Adrenal gland (tissue), 9 donors: ENCODE measurements at regions not wholly inside any gene's neighbourhood (a gene's known extent, or its start where the extent isn't known, plus 50 kb on each side); places are given as distances from the start of the nearest gene placed in this dataset.
"Not testable (repeated sequence)": the region's sequence is repeated elsewhere in the genome, so short reads cannot be mapped to it uniquely, and the experiment has no call there.

Experiments
- DNase-seq, 7 donors: peaks; one replicate each; pipeline ENCODE4 v3.0.0-alpha.2; 2019 to 2020
- H3K27ac ChIP-seq, 5 donors: fragments of 200-600 bp; sonication (generic) in 4 of 5; 1 replicate in 3 of 5; 2 replicates in 2 of 5; pipeline versions ENCODE4 v1.5.1 to v1.8.0; 2016 to 2020; ENCODE audit warnings: mild to moderate bottlenecking in 1 of 5
- H3K27me3 ChIP-seq: fragments of 200-600 bp; 2 replicates; pipeline ENCODE4 v1.8.0; 2021
- H3K36me3 ChIP-seq, 2 donors: fragments of 200-600 bp; replicated peaks in 1 of 2; 1 replicate in 1 of 2; 2 replicates in 1 of 2; pipeline versions ENCODE4 v1.5.1 to v1.8.0; 2018 to 2022
- H3K4me1 ChIP-seq, 2 donors: fragments of 200-600 bp; replicated peaks in 1 of 2; 1 replicate in 1 of 2; 2 replicates in 1 of 2; pipeline versions ENCODE4 v1.5.1 to v1.8.0; 2018 to 2021
- H3K4me3 ChIP-seq, 4 donors: fragments of 200-600 bp; sonication (generic) in 3 of 4; one replicate each; pipeline ENCODE4 v1.5.1; 2016 to 2018
- H3K9me3 ChIP-seq, 3 donors: fragments of 200-600 bp; sonication (generic) in 1 of 3; replicated peaks in 1 of 3; 1 replicate in 2 of 3; 2 replicates in 1 of 3; pipeline versions ENCODE4 v1.5.1 to v1.8.0; 2016 to 2021
- POLR2A ChIP-seq, 2 donors: fragments of 450-650 bp; IDR thresholded peaks; one replicate each; pipeline ENCODE4 v1.6.1; 2017; ENCODE audit warnings: antibody characterized with exemption in 2 of 2, mild to moderate bottlenecking in 2 of 2, moderate library complexity in 1 of 2
- WGBS, 4 donors: extraction: QIAGEN DNeasy Blood & Tissue Kit in 2 of 4; methylation state at CpG; one replicate each; pipeline versions ENCODE4 v1.1.5 to v1.1.7; 2013 to 2017; 5-methylcytosine and 5-hydroxymethylcytosine counted together
- intact Hi-C, 2 donors: fragments of 100-400 bp; cut with DNase I; formaldehyde crosslinking; loops; one replicate each; pipeline versions ENCODE4 v1.14.1 to v1.15.0; 2022 to 2023
- TF ChIP-seq, protein P1 (sequence below), 6 experiments: fragments of 450-650 bp in 4 of 6; fragments of 200-600 bp in 2 of 6; sonication (generic) in 1 of 6; IDR thresholded peaks; 1 replicate in 5 of 6; 2 replicates in 1 of 6; pipeline versions ENCODE4 v1.5.1 to v1.8.0; 2016 to 2021; ENCODE audit warnings: antibody characterized with exemption in 6 of 6, mild to moderate bottlenecking in 2 of 6, moderate library complexity in 1 of 6
- donor health status: healthy with polysubstance abuse.
- donor health status: Bipolar disorder and iron deficiency.
- donor health status: DM: yes; HTN: yes; CAD: no.
- donor health status: DM: no; HTN: no; CAD: no.
- donor health status: DM: no; HTN: no; CAD: no.

DNA sequence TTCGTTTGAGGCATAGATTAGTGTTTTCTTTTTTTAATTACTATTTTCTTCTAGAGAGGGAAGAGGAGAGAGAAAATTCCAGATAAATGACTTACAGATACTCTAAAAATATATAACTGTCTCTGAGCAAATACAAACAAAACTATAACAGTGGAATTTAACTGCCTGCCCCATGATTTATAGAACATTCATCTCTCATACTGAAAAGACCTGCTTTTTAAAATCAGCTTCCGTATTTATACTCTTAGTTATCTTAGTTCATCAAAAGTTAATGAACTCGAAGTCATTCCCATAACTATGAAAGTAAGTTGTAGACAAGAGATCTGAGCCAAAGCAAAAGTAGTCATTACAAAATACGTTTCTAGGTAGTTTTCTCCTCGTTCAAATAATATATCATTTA lies 123.8 kb upstream of the DMRT1 start:
- TF ChIP-seq, protein P1, sequence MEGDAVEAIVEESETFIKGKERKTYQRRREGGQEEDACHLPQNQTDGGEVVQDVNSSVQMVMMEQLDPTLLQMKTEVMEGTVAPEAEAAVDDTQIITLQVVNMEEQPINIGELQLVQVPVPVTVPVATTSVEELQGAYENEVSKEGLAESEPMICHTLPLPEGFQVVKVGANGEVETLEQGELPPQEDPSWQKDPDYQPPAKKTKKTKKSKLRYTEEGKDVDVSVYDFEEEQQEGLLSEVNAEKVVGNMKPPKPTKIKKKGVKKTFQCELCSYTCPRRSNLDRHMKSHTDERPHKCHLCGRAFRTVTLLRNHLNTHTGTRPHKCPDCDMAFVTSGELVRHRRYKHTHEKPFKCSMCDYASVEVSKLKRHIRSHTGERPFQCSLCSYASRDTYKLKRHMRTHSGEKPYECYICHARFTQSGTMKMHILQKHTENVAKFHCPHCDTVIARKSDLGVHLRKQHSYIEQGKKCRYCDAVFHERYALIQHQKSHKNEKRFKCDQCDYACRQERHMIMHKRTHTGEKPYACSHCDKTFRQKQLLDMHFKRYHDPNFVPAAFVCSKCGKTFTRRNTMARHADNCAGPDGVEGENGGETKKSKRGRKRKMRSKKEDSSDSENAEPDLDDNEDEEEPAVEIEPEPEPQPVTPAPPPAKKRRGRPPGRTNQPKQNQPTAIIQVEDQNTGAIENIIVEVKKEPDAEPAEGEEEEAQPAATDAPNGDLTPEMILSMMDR (IDR thresholded peaks at IDR 0.05): no peak
- TF ChIP-seq POLR2A (IDR thresholded peaks at IDR 0.05): no peak
- no peak overlapping the region for H3K4me3 ChIP-seq
- no peaks in the 10 kb centered on the region for H3K36me3 ChIP-seq
- no peaks in the 10 kb centered on the region for H3K27me3 ChIP-seq
- no peak overlapping the region for H3K27ac ChIP-seq
- intact Hi-C loops: no loop called here
- DNase-seq: no peak
- H3K9me3 ChIP-seq: no peaks in the 10 kb centered on the region
- H3K4me1 ChIP-seq: no peaks in the 10 kb centered on the region
- WGBS, 4 donors: 65 to 76% (median 69%) methylated on average over 5 of the region's 5 CpGs

DNA sequence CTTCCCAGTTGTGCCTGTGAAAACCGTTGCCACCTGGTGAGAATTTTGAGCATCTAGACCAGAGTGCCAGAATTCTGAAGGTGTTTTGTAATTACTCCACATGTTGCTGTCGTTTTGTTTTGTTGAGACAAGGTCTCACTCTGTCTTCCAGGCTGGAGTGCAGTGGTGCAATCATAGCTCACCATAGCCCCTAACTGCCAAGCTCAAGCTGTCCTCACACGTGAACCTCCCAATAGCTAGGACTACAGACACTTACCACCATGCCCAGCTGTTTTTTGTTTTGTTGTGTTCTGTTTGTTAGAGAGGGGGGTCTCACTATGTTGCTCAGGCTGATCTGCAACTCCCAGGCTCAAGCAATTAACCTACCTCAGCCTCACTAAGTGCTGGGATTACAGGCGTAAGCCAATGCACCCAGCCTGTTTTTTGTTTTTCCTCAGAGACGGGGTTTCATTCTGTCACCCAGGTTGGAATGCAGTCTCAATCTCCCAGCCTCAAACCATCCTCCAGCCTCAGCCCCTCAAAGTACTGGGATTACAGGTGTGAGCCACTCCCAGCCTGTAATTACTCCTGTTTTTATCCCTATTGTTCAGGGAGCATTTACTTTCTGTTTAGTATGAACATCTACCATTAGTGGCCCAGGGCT lies 121.1 kb upstream of the DMRT1 start:
- Histone ChIP-seq H3K27me3 (no peaks in the 10 kb centered on the region), H3K4me1 (no peaks in the 10 kb centered on the region), H3K4me3 (no peak overlapping the region), H3K36me3 (no peaks in the 10 kb centered on the region), H3K27ac (no peak overlapping the region), H3K9me3 (no peaks in the 10 kb centered on the region)
- TF ChIP-seq, protein P1 (IDR thresholded peaks at IDR 0.05): no peak
- no peak for TF ChIP-seq POLR2A (IDR thresholded peaks at IDR 0.05)
- 78 to 84% (median 81%) methylated on average over 5 of the region's 5 CpGs for WGBS, 4 donors
- intact Hi-C loops: no loop called here
- no peak for DNase-seq

DNA sequence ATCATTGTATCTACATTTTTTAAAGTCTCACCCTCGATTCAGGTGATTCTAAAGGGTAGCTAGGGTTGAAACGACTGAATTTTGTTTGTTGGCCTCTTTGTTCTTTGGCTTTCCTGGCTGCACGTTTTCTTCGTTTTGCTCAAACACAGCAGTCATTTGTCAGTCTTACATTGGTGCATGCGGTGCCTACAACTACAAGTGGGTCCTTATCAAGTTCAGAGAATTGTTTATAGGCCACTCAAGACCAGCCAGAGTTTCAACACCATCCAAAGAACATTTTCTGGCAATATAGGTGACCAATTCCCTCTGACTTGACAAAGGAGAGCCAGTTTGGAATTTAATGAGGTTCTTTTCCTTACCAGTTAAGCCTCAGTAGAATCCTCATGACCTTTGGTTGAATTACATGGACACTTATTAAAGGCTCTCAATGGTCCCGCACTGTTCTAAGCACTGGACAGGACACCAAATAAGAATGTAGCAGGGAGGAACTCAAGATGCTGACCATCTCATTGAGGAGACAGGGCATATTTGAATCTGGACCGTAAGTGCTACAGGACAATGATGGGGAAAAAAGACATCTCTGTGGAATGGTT lies 119.0 kb upstream of the DMRT1 start:
- Histone ChIP-seq H3K27ac (no peak overlapping the region), H3K36me3 (no peaks in the 10 kb centered on the region), H3K27me3 (no peaks in the 10 kb centered on the region), H3K4me1 (no peaks in the 10 kb centered on the region), H3K9me3 (no peaks in the 10 kb centered on the region), H3K4me3 (no peak overlapping the region)
- TF ChIP-seq POLR2A (IDR thresholded peaks at IDR 0.05): no peak
- DNase-seq: no peak
- intact Hi-C loops: no loop called here
- WGBS, 4 donors: 93 to 94% (median 94%) methylated on average over 7 of the region's 7 CpGs

DNA sequence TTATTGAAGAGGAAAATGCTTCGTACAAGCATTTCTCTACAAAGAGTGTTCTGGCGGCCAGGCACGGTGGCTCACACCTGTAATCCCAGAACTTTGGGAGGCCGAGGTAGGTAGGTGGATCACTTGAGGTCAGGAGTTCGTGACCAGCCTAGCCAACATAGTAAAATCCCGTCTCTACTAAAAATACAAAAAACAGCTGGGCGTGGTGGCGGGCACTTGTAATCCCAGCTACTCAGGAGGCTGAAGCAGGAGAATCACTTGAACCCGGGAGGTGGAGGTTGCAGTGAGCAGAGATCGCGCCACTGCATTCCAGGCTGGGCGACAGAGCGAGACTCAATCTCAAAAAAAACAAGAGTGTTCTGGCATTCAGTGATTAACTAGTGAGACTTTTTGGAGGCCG lies 117.0 kb upstream of the DMRT1 start:
- H3K4me3 ChIP-seq, intact Hi-C loops, H3K9me3 ChIP-seq, DNase-seq, H3K36me3 ChIP-seq, H3K27ac ChIP-seq, H3K27me3 ChIP-seq, H3K4me1 ChIP-seq: not testable (repeated sequence)
- 93 to 96% (median 95%) methylated on average over 14 of the region's 14 CpGs for WGBS, 4 donors

GRCh38 chr9:726005-726404 lies 115.5 kb upstream of the DMRT1 start:
- H3K4me3 ChIP-seq: no peak overlapping the region
- no peaks in the 10 kb centered on the region for H3K27me3 ChIP-seq
- no peaks in the 10 kb centered on the region for H3K4me1 ChIP-seq
- 94 to 98% (median 96%) methylated on average over 4 of the region's 4 CpGs for WGBS, 4 donors
- no peaks in the 10 kb centered on the region for H3K9me3 ChIP-seq
- intact Hi-C loops: no loop called here
- H3K36me3 ChIP-seq: no peaks in the 10 kb centered on the region
- TF ChIP-seq POLR2A (IDR thresholded peaks at IDR 0.05): no peak
- TF ChIP-seq, protein P1 (IDR thresholded peaks at IDR 0.05): no peak
- no peak for DNase-seq
- no peak overlapping the region for H3K27ac ChIP-seq
